Amniotic stem cell (primary cell): ENCODE measurements at regions not wholly inside any gene's neighbourhood (a gene's known extent, or its start where the extent isn't known, plus 50 kb on each side); places are given as distances from the start of the nearest gene placed in this dataset.

Source experiments
- DNase-seq: peaks from one replicate; lab custom pipeline; 2025; lab: John Stamatoyannopoulos, UW

- DNase-seq = no peak
Observed at GRCh38 chr10:36700123-36700522, 425.3 kb upstream of the ANKRD30A start.

GRCh38 chr10:36692759-36693158, 432.6 kb upstream of the ANKRD30A start:
- DNase-seq = no peak

- no peak for DNase-seq
Observed at GRCh38 chr10:36688717-36689116, 436.7 kb upstream of the ANKRD30A start.

- no peak for DNase-seq
Observed at GRCh38 chr10:36683421-36683820, 442.0 kb upstream of the ANKRD30A start.

- no peak for DNase-seq
Observed at GRCh38 chr10:36681751-36682632, 443.4 kb upstream of the ANKRD30A start.

- no peak for DNase-seq
Observed at GRCh38 chr10:36679554-36679953, 445.8 kb upstream of the ANKRD30A start.

- DNase-seq = no peak
Observed at GRCh38 chr10:36677431-36677768, 448.0 kb upstream of the ANKRD30A start.

GRCh38 chr10:36676756-36677430, 448.5 kb upstream of the ANKRD30A start:
- DNase-seq = peak; percentile 5

- no peak for DNase-seq
Observed at GRCh38 chr10:36676321-36676720, 449.1 kb upstream of the ANKRD30A start.

GRCh38 chr10:36675458-36675880, 449.9 kb upstream of the ANKRD30A start:
- DNase-seq = peak; percentile 68

- peak; percentile 7 for DNase-seq
Observed at GRCh38 chr10:36671607-36672006, 453.8 kb upstream of the ANKRD30A start.

- DNase-seq = no peak
Observed at GRCh38 chr10:36670621-36671402, 454.6 kb upstream of the ANKRD30A start.

- no peak for DNase-seq
Observed at GRCh38 chr10:36669615-36670352, 455.6 kb upstream of the ANKRD30A start.

GRCh38 chr10:36666451-36666850, 458.9 kb upstream of the ANKRD30A start:
- no peak for DNase-seq

GRCh38 chr10:36662571-36662970, 462.8 kb upstream of the ANKRD30A start:
- no peak for DNase-seq

GRCh38 chr10:36650274-36650673, 475.1 kb upstream of the ANKRD30A start:
- DNase-seq = no peak

- DNase-seq = no peak
Observed at GRCh38 chr10:36647540-36647939, 477.9 kb upstream of the ANKRD30A start.

- DNase-seq = no peak
Observed at GRCh38 chr10:36640626-36641025, 484.8 kb upstream of the ANKRD30A start.

- DNase-seq = no peak
Observed at GRCh38 chr10:36638462-36639155, 486.8 kb upstream of the ANKRD30A start.

- DNase-seq = no peak
Observed at GRCh38 chr10:36636879-36637278, 488.5 kb upstream of the ANKRD30A start.

- DNase-seq = no peak
Observed at GRCh38 chr10:36636285-36636839, 489.0 kb upstream of the ANKRD30A start.
